Stimulated activated CD8-positive, alpha-beta memory T cell treated with anti-CD3 and anti-CD28 coated beads, Interleukin-7, amount 100 ng/mL, for 1 hour (primary cell): ENCODE measurements at regions not wholly inside any gene's neighbourhood (a gene's known extent, or its start where the extent isn't known, plus 50 kb on each side); places are given as distances from the start of the nearest gene placed in this dataset.
"Not testable (repeated sequence)": the region's sequence is repeated elsewhere in the genome, so short reads cannot be mapped to it uniquely, and the experiment has no call there.

Source experiments
- DNase-seq, 2 donors: peaks; one replicate each; pipeline ENCODE4 v3.0.0-alpha.2; 2020; ENCODE audit warnings: low read depth in 2 of 2

- DNase-seq = no peak
Observed at GRCh38 chr1:224534731-224535130, 81.4 kb upstream of the CNIH3 start.

- DNase-seq = no peak
Observed at GRCh38 chr1:224535641-224536040, 80.5 kb upstream of the CNIH3 start.

GRCh38 chr1:224539971-224540370, 76.1 kb upstream of the CNIH3 start:
- no peak for DNase-seq

- DNase-seq = no peak
Observed at GRCh38 chr1:224540535-224540934, 75.6 kb upstream of the CNIH3 start.

GRCh38 chr1:224541072-224541790, 74.9 kb upstream of the CNIH3 start:
- no peak for DNase-seq

- no peak for DNase-seq
Observed at GRCh38 chr1:224541901-224542630, 74.1 kb upstream of the CNIH3 start.

GRCh38 chr1:224542783-224543440, 73.2 kb upstream of the CNIH3 start:
- no peak for DNase-seq

GRCh38 chr1:224543453-224543852, 72.7 kb upstream of the CNIH3 start:
- no peak for DNase-seq

GRCh38 chr1:224544346-224545110, 71.6 kb upstream of the CNIH3 start:
- no peak for DNase-seq

- no peak for DNase-seq
Observed at GRCh38 chr1:224545571-224545970, 70.5 kb upstream of the CNIH3 start.

GRCh38 chr1:224548676-224549075, 67.4 kb upstream of the CNIH3 start:
- DNase-seq = no peak

GRCh38 chr1:224551189-224551588, 64.9 kb upstream of the CNIH3 start:
- not testable (repeated sequence) for DNase-seq

GRCh38 chr1:224554056-224554455, 62.1 kb upstream of the CNIH3 start:
- DNase-seq = no peak

- DNase-seq = no peak
Observed at GRCh38 chr1:224554620-224555259, 61.4 kb upstream of the CNIH3 start.

- DNase-seq = no peak
Observed at GRCh38 chr1:224558904-224559303, 57.2 kb upstream of the CNIH3 start.

GRCh38 chr1:224559981-224560728, 56.0 kb upstream of the CNIH3 start:
- no peak for DNase-seq

- DNase-seq = not testable (repeated sequence)
Observed at GRCh38 chr1:224562881-224563280, 53.2 kb upstream of the CNIH3 start.

- DNase-seq = no peak
Observed at GRCh38 chr1:224563666-224564065, 52.5 kb upstream of the CNIH3 start.

- no peak for DNase-seq
Observed at GRCh38 chr1:224564454-224565084, 51.5 kb upstream of the CNIH3 start.

- DNase-seq = no peak
Observed at GRCh38 chr1:224565186-224565585, 50.9 kb upstream of the CNIH3 start.
